Type B pancreatic cell (in vitro differentiated cells): ENCODE measurements at regions not wholly inside any gene's neighbourhood (a gene's known extent, or its start where the extent isn't known, plus 50 kb on each side); places are given as distances from the start of the nearest gene placed in this dataset.

Experiments
- DNase-seq: peaks from one replicate; pipeline ENCODE4 v3.0.0; 2021; ENCODE audit warnings: mixed read lengths; ENCODE audit not compliant: unreplicated experiment; ENCODE audit errors: extremely low spot score
- H3K27ac Mint-ChIP-seq: 2 replicates; pipeline ENCODE4 v1.8.0; 2021; ENCODE audit warnings: mild to moderate bottlenecking, mixed read lengths
- H3K27me3 Mint-ChIP-seq: 2 replicates; pipeline ENCODE4 v1.8.0; 2021; ENCODE audit warnings: mixed read lengths
- H3K36me3 Mint-ChIP-seq: 2 replicates; pipeline ENCODE4 v1.8.0; 2021; ENCODE audit warnings: mixed read lengths
- H3K4me1 Mint-ChIP-seq: one replicate; pipeline ENCODE4 v1.8.0; 2021; ENCODE audit warnings: mixed read lengths; ENCODE audit not compliant: unreplicated experiment
- H3K4me3 Mint-ChIP-seq: 2 replicates; pipeline ENCODE4 v1.8.0; 2021; ENCODE audit warnings: mild to moderate bottlenecking, mixed read lengths
- H3K9me3 Mint-ChIP-seq: 2 replicates; pipeline ENCODE4 v1.8.0; 2021; ENCODE audit warnings: mixed read lengths
- TF ChIP-seq, protein P1 (sequence below): fragments of 200-600 bp; sonication (generic); conservative IDR thresholded peaks from 2 replicates; pipeline ENCODE4 v1.5.0; 2021; ENCODE audit warnings: antibody characterized with exemption, mild to moderate bottlenecking

DNA sequence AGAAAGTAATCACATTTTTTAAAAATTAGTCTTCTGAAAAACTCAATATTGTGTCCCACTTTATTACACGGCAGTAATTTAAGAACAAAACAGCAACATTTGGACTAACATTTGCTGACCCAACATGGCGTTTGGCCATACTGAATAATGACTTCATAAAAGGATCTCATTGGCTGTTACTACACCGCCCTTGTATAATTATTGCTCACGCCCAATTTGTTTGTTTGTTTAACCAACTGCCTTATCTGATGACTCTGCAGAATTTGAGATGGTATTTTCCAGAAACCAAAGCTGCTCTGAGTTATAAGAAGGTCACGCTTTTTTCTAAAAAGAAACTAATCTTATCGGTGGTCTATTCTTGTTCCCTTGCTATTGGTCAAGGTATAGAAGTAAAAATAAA, 200.2 kb upstream of the TARS1 start:
- H3K9me3 Mint-ChIP-seq, result no peaks in the 10 kb centered on the region
- no peak for DNase-seq
- H3K4me3 Mint-ChIP-seq, result no peak overlapping the region

DNA sequence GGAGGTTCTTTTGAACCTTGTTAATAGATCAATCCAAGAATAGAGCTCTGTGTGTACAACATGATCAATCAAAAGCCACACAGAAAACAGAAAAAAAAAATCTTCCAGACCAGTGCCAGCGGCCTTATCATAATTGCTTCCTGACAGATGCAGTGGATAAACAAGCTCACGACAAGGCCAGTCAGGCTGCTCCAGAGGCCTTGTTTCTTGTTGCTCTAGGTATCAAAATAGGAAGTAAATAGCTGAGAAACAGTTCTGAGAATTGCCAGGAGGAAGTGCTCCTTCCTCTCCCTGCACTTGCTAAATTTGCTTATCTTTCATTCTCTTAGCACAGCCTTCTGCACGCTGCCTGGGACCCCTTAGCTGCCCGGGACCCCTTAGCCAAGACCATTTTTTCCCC, 199.0 kb upstream of the TARS1 start:
- H3K4me3 Mint-ChIP-seq, result no peak overlapping the region
- no peaks in the 10 kb centered on the region for H3K9me3 Mint-ChIP-seq
- DNase-seq, result no peak
- H3K27me3 Mint-ChIP-seq, result no peaks in the 10 kb centered on the region
- no peak overlapping the region for H3K27ac Mint-ChIP-seq
- H3K36me3 Mint-ChIP-seq, result no peaks in the 10 kb centered on the region
- TF ChIP-seq, protein P1, sequence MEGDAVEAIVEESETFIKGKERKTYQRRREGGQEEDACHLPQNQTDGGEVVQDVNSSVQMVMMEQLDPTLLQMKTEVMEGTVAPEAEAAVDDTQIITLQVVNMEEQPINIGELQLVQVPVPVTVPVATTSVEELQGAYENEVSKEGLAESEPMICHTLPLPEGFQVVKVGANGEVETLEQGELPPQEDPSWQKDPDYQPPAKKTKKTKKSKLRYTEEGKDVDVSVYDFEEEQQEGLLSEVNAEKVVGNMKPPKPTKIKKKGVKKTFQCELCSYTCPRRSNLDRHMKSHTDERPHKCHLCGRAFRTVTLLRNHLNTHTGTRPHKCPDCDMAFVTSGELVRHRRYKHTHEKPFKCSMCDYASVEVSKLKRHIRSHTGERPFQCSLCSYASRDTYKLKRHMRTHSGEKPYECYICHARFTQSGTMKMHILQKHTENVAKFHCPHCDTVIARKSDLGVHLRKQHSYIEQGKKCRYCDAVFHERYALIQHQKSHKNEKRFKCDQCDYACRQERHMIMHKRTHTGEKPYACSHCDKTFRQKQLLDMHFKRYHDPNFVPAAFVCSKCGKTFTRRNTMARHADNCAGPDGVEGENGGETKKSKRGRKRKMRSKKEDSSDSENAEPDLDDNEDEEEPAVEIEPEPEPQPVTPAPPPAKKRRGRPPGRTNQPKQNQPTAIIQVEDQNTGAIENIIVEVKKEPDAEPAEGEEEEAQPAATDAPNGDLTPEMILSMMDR, result no peak
- H3K4me1 Mint-ChIP-seq, result peaks cover 18% of the 10 kb centered on the region

More for the DNA sequence above, 200.2 kb upstream of the TARS1 start:
- TF ChIP-seq, protein P1, result no peak
- Mint-ChIP-seq H3K27ac (no peak overlapping the region), H3K36me3 (no peaks in the 10 kb centered on the region), H3K27me3 (no peaks in the 10 kb centered on the region), H3K4me1 (peaks cover 18% of the 10 kb centered on the region)

DNA sequence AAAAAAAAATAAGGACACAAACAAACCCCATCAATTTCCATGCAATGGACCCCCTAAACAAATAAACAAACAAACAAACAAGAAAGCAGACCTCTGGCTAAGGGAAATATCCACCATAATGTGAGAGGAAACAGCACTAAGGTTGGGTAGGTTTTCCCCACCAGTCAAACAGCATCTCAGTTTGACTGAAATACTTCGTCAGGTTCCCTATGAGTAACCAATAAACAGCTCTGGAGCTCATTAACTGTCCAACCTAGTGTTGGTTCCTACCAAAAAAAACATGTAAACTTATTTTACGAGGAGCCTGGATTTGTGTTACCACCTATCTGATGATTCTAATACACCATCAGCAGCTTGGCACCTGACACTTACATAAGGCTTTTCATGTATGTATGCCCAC, 198.5 kb upstream of the TARS1 start:
- Mint-ChIP-seq H3K4me3 (no peak overlapping the region), H3K27ac (no peak overlapping the region), H3K9me3 (no peaks in the 10 kb centered on the region), H3K4me1 (peaks cover 18% of the 10 kb centered on the region), H3K27me3 (no peaks in the 10 kb centered on the region), H3K36me3 (no peaks in the 10 kb centered on the region)
- TF ChIP-seq, protein P1, result no peak
- no peak for DNase-seq

DNA sequence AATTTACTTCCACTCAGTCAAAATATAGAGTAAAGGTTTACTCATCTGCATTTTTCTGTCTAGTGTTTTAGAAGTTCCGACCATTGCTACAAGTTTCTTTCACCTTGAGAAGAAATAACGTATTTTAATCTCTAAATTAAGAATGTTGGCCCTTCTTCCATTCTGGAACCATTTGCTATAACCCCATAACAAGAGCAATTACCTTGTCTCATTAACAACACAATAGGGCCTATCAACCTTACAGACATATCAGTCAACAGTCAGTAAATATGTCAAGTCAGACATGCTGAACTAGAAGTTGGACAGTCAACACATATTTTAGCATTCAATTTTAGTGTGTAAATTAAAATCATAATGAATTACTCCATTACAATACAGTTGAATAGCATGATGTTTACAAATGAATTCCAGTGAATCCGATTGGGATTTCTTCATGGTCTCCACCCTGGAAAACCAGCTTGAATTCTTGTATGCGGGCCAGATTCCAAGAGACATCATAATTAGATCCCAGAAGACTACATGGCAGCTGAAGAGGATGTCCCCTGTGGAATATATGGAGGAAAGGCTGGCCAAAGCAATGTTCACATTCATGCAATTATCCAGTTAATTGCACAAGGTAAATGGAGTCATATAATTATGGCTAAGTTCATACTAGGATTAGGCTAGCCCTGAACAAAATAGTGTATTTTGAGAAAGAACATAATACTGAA, 196.2 kb upstream of the TARS1 start:
- no peak for DNase-seq
- H3K27ac Mint-ChIP-seq, result no peak overlapping the region
- TF ChIP-seq, protein P1, result no peak
- H3K36me3 Mint-ChIP-seq, result no peaks in the 10 kb centered on the region
- H3K27me3 Mint-ChIP-seq, result no peaks in the 10 kb centered on the region
- H3K4me3 Mint-ChIP-seq, result no peak overlapping the region
- H3K4me1 Mint-ChIP-seq, result peaks cover 12% of the 10 kb centered on the region
- H3K9me3 Mint-ChIP-seq, result no peaks in the 10 kb centered on the region

DNA sequence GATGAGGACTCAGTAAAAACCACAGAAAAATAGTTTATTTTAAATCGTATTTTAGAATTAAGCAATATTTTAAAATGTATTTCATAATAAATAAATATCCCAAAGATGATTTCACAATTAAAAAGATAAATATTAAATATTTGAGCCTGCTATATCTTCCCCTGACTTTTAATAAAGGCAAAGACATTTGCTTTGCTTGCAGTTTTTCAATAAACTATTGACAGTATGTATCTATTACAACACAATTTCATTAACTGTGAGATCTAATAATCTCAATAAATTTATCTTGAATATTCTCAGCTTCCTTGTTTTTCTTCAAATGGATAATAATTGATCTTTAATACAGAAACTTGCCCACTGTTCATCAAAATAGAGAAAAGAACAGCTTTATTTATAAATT, 186.2 kb upstream of the TARS1 start:
- no peak for DNase-seq
- no peaks in the 10 kb centered on the region for H3K36me3 Mint-ChIP-seq
- H3K4me1 Mint-ChIP-seq, result peaks cover 5% of the 10 kb centered on the region
- no peaks in the 10 kb centered on the region for H3K27me3 Mint-ChIP-seq
- no peak overlapping the region for H3K27ac Mint-ChIP-seq
- TF ChIP-seq, protein P1, result no peak
- no peak overlapping the region for H3K4me3 Mint-ChIP-seq
- H3K9me3 Mint-ChIP-seq, result no peaks in the 10 kb centered on the region
